PC-9 (cell line): ENCODE measurements at regions not wholly inside any gene's neighbourhood (a gene's known extent, or its start where the extent isn't known, plus 50 kb on each side); places are given as distances from the start of the nearest gene placed in this dataset.

Experiments
- BruUV-seq: library from RNA; stranded (reverse); fragments of 400-500 nt; replicated peaks from 2 replicates; lab custom pipeline; 2021; lab: Mats Ljungman, UMichigan
- CTCF ChIA-PET: fragments of 300-600 bp; sonication (Branson Sonifier 250); formaldehyde crosslinking; loops from one replicate; lab custom pipeline; 2022; ENCODE audit warnings: antibody characterized with exemption; lab: Charles Lee
- POLR2A ChIA-PET: fragments of 300-600 bp; sonication (Branson Sonifier 250); formaldehyde crosslinking; loops from one replicate; lab custom pipeline; 2022; ENCODE audit warnings: antibody characterized with exemption; ENCODE audit not compliant: unreplicated experiment; lab: Charles Lee
- DNase-seq, 2 experiments: peaks; one replicate each; pipeline versions ENCODE4 v3.0.0 to v3.0.0-alpha.2; 2015 to 2022; ENCODE audit warnings: mixed read lengths in 1 of 2
- H2AFZ ChIP-seq: fragments of 200-600 bp; sonication (generic); 2 replicates; pipeline ENCODE4 v1.8.1; 2017; ENCODE audit warnings: antibody characterized with exemption
- H3F3A ChIP-seq: fragments of 200-600 bp; sonication (generic); 2 replicates; pipeline ENCODE4 v1.8.1; 2017; ENCODE audit warnings: antibody characterized with exemption, mild to moderate bottlenecking, low read depth; ENCODE audit not compliant: insufficient read depth
- H3K27ac ChIP-seq: fragments of 200-600 bp; sonication (generic); 2 replicates; pipeline ENCODE4 v1.6.1; 2016; ENCODE audit warnings: mixed run types
- H3K27me3 ChIP-seq: fragments of 200-600 bp; sonication (generic); 2 replicates; pipeline ENCODE4 v1.6.1; 2016; ENCODE audit warnings: low read depth, mixed run types; ENCODE audit not compliant: insufficient read depth
- H3K36me3 ChIP-seq: fragments of 200-600 bp; sonication (generic); 2 replicates; pipeline ENCODE4 v1.6.1; 2016; ENCODE audit warnings: low read depth, mixed run types
- H3K4me1 ChIP-seq: fragments of 200-600 bp; sonication (generic); replicated peaks from 2 replicates; pipeline ENCODE4 v1.6.1; 2016; ENCODE audit warnings: mixed run types; ENCODE audit not compliant: insufficient read depth
- H3K4me2 ChIP-seq: fragments of 200-600 bp; sonication (generic); 2 replicates; pipeline ENCODE4 v1.6.1; 2017; ENCODE audit warnings: mixed run types
- H3K4me3 ChIP-seq: fragments of 200-600 bp; sonication (generic); 2 replicates; pipeline ENCODE4 v1.6.1; 2016; ENCODE audit warnings: mixed run types
- H3K79me2 ChIP-seq: fragments of 200-600 bp; sonication (generic); 2 replicates; pipeline ENCODE4 v1.6.1; 2017; ENCODE audit warnings: low read depth, mixed run types
- H3K9me2 ChIP-seq: fragments of 200-600 bp; sonication (generic); 2 replicates; pipeline ENCODE4 v1.8.1; 2017; ENCODE audit warnings: mild to moderate bottlenecking; ENCODE audit not compliant: insufficient read depth
- H3K9me3 ChIP-seq: fragments of 200-600 bp; sonication (generic); 2 replicates; pipeline ENCODE4 v1.8.1; 2016; ENCODE audit warnings: low read depth; ENCODE audit not compliant: insufficient read depth
- H4K20me1 ChIP-seq: fragments of 200-600 bp; sonication (generic); 2 replicates; pipeline ENCODE4 v1.8.1; 2017; ENCODE audit not compliant: insufficient read depth
- CTCF ChIP-seq: fragments of 200-600 bp; sonication (generic); conservative IDR thresholded peaks from 2 replicates; pipeline ENCODE4 v1.6.1; 2017; ENCODE audit warnings: mixed run types, antibody characterized with exemption, mild to moderate bottlenecking, moderate library complexity
- EZH2 ChIP-seq: fragments of 200-600 bp; sonication (generic); IDR thresholded peaks from 2 replicates; pipeline ENCODE4 v1.8.0; 2017; ENCODE audit warnings: antibody characterized with exemption, low read depth
- intact Hi-C: fragments of 100-400 bp; cut with micrococcal nuclease; formaldehyde crosslinking; loops from one replicate; pipeline ENCODE4 v1.10.0; 2022; ENCODE audit not compliant: unreplicated experiment

GRCh38 chr6:19906171-19906570, 69.0 kb downstream of the ID4 start:
- DNase-seq = no peak
- H3K27me3 ChIP-seq = no peaks in the 10 kb centered on the region
- no peaks in the 10 kb centered on the region for H3K36me3 ChIP-seq
- ChIA-PET CTCF (no interaction called here), POLR2A (interaction anchor here (0.7 kb wide), 1 partner anchor 13 kb away, joined by 5 read pairs; no protein-coding TSS in a partner anchor)
- TF ChIP-seq EZH2 (no peak), CTCF (no peak)
- no peaks in the 10 kb centered on the region for H3K79me2 ChIP-seq
- no peak overlapping the region for H3K4me3 ChIP-seq
- H3F3A ChIP-seq = no peaks in the 10 kb centered on the region
- no peaks in the 10 kb centered on the region for H3K9me3 ChIP-seq
- intact Hi-C loops = no loop called here
- no peak overlapping the region for H3K27ac ChIP-seq
- H3K4me2 ChIP-seq = no peak overlapping the region
- no peaks in the 10 kb centered on the region for H3K9me2 ChIP-seq
- no TSS peak for BruUV-seq
- no peaks in the 10 kb centered on the region for H3K4me1 ChIP-seq
- no peaks in the 10 kb centered on the region for H4K20me1 ChIP-seq
- H2AFZ ChIP-seq = no peak overlapping the region

- DNase-seq = no peak
- H3K36me3 ChIP-seq = no peaks in the 10 kb centered on the region
- intact Hi-C loops = no loop called here
- no peak overlapping the region for H3K4me3 ChIP-seq
- ChIA-PET POLR2A (no interaction called here), CTCF (interaction anchor here (0.6 kb wide), 1 partner anchor 19 kb away, joined by 3 read pairs; no protein-coding TSS in a partner anchor)
- H3K27ac ChIP-seq = no peak overlapping the region
- H3K79me2 ChIP-seq = no peaks in the 10 kb centered on the region
- no peaks in the 10 kb centered on the region for H3K27me3 ChIP-seq
- H3K4me1 ChIP-seq = no peaks in the 10 kb centered on the region
- H2AFZ ChIP-seq = no peak overlapping the region
- no peaks in the 10 kb centered on the region for H3F3A ChIP-seq
- no TSS peak for BruUV-seq
- TF ChIP-seq EZH2 = no peak
- no peak for TF ChIP-seq CTCF
- no peaks in the 10 kb centered on the region for H3K9me2 ChIP-seq
- H3K9me3 ChIP-seq = no peaks in the 10 kb centered on the region
- no peak overlapping the region for H3K4me2 ChIP-seq
- H4K20me1 ChIP-seq = no peaks in the 10 kb centered on the region
Measured at GRCh38 chr6:19911223-19911622, 74.1 kb downstream of the ID4 start.

DNA sequence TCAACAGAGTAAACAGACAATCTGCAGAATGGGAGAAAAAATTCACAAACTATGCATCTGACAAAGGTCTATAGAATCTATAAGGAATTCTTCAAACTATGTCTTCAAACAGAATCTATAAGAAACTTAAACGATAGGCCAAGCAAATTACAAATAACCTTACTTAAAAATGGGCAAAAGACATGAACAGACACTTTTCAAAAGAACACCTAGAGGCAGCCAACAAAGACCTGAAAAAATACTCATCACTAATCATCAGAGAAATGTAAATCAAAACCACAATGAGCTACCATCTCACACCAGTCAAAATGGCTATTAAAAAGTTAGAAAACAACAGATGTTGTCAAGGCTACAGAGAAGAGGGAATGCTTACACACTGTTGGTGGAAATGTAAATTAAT, 81.3 kb downstream of the ID4 start:
- Histone ChIP-seq H3K79me2 (no peaks in the 10 kb centered on the region), H3K27ac (no peak overlapping the region), H2AFZ (no peak overlapping the region), H4K20me1 (no peaks in the 10 kb centered on the region), H3K9me2 (no peaks in the 10 kb centered on the region), H3K27me3 (peaks cover 4% of the 10 kb centered on the region; the same call in 1 of the 2 replicates), H3K4me3 (no peak overlapping the region), H3K4me1 (no peaks in the 10 kb centered on the region), H3K36me3 (no peaks in the 10 kb centered on the region), H3F3A (no peaks in the 10 kb centered on the region), H3K4me2 (no peak overlapping the region), H3K9me3 (no peaks in the 10 kb centered on the region)
- CTCF ChIA-PET = no interaction called here
- TF ChIP-seq EZH2 = no peak
- no peak for TF ChIP-seq CTCF
- BruUV-seq = no TSS peak
- DNase-seq = no peak
- POLR2A ChIA-PET = interaction anchor here (0.6 kb wide), 1 partner anchor 13 kb away, joined by 5 read pairs; no protein-coding TSS in a partner anchor
- intact Hi-C loops = no loop called here
